T-cell (primary cell): ENCODE measurements at regions not wholly inside any gene's neighbourhood (a gene's known extent, or its start where the extent isn't known, plus 50 kb on each side); places are given as distances from the start of the nearest gene placed in this dataset.

ENCODE experiments used
- ATAC-seq, 4 experiments: fragments of 200-7000 bp in 3 of 4; fragments of 150-1000 bp in 1 of 4; cut with Tn5 transposase; replicated peaks in 1 of 4; 1 replicate in 3 of 4; 2 replicates in 1 of 4; pipeline ENCODE4 v1.10.0; 2021; ENCODE audit warnings: moderate library complexity in 3 of 4, mild to moderate bottlenecking in 2 of 4, moderate number of reproducible peaks in 1 of 4
- CTCF ChIA-PET, 2 donors: fragments of 300-600 bp; sonication (Branson Sonifier 250); formaldehyde crosslinking; loops; one replicate each; lab custom pipeline; 2022; ENCODE audit warnings: antibody characterized with exemption in 2 of 2; lab: Charles Lee
- POLR2A ChIA-PET, 2 donors: fragments of 300-600 bp; sonication (Branson Sonifier 250); formaldehyde crosslinking; loops; one replicate each; lab custom pipeline; 2022; ENCODE audit warnings: antibody characterized with exemption in 2 of 2; lab: Charles Lee
- DNase-seq, 35 experiments: peaks; one replicate each; pipeline versions ENCODE4 v3.0.0 to v3.0.0-alpha.2; 2013 to 2023
- H3K27ac ChIP-seq: one replicate; pipeline ENCODE4 v1.5.1; 2013; ENCODE audit warnings: low read length
- H3K27me3 ChIP-seq, 2 experiments: replicated peaks in 1 of 2; 1 replicate in 1 of 2; 2 replicates in 1 of 2; pipeline versions ENCODE4 v1.6.1 to v1.7.0; 2013; ENCODE audit warnings: low read length in 1 of 2, mixed read lengths in 1 of 2; ENCODE audit not compliant: control insufficient read depth in 2 of 2, insufficient read depth in 2 of 2; ENCODE audit errors: extremely low read depth in 1 of 2
- H3K36me3 ChIP-seq, 2 donors: 1 replicate in 1 of 2; 2 replicates in 1 of 2; pipeline versions ENCODE4 v1.6.1 to v1.7.0; 2013; ENCODE audit warnings: low read length in 1 of 2; ENCODE audit not compliant: control insufficient read depth in 2 of 2, insufficient read depth in 1 of 2; ENCODE audit errors: extremely low read depth in 1 of 2
- H3K4me1 ChIP-seq, 2 experiments: 1 replicate in 1 of 2; 2 replicates in 1 of 2; pipeline versions ENCODE4 v1.6.1 to v1.7.0; 2013; ENCODE audit warnings: low read length in 2 of 2, mixed read lengths in 1 of 2; ENCODE audit not compliant: insufficient read depth in 2 of 2, control insufficient read depth in 1 of 2; ENCODE audit errors: extremely low read depth in 1 of 2
- H3K4me3 ChIP-seq, 2 donors: 1 replicate in 1 of 2; 2 replicates in 1 of 2; pipeline versions ENCODE4 v1.5.1 to v1.7.0; 2013; ENCODE audit warnings: mild to moderate bottlenecking in 2 of 2, low read length in 1 of 2, moderate library complexity in 1 of 2; ENCODE audit not compliant: control insufficient read depth in 1 of 2; ENCODE audit errors: extremely low read depth in 1 of 2
- H3K9me3 ChIP-seq: 2 replicates; pipeline ENCODE4 v1.7.0; 2013
- H3K27ac Mint-ChIP-seq, 2 donors: one replicate each; pipeline ENCODE4 v1.8.0; 2020 to 2021; ENCODE audit warnings: mild to moderate bottlenecking in 2 of 2, mixed read lengths in 2 of 2
- H3K27me3 Mint-ChIP-seq, 2 donors: one replicate each; pipeline ENCODE4 v1.8.0; 2021 to 2022; ENCODE audit warnings: mixed read lengths in 2 of 2
- H3K36me3 Mint-ChIP-seq: one replicate; pipeline ENCODE4 v1.8.0; 2021; ENCODE audit warnings: mixed read lengths
- H3K4me1 Mint-ChIP-seq, 3 donors: one replicate each; pipeline ENCODE4 v1.8.0; 2020 to 2022; ENCODE audit warnings: mixed read lengths in 3 of 3, mild to moderate bottlenecking in 1 of 3
- H3K4me3 Mint-ChIP-seq, 3 donors: one replicate each; pipeline ENCODE4 v1.8.0; 2020 to 2022; ENCODE audit warnings: mild to moderate bottlenecking in 3 of 3, mixed read lengths in 3 of 3, moderate library complexity in 3 of 3
- H3K9me3 Mint-ChIP-seq, 3 donors: one replicate each; pipeline ENCODE4 v1.8.0; 2020 to 2022; ENCODE audit warnings: mixed read lengths in 3 of 3
- WGBS: methylation state at CpG from one replicate; pipeline ENCODE4 v1.1.5; 2013; ENCODE audit warnings: missing lambda C conversion rate; ENCODE audit not compliant: insufficient coverage; 5-methylcytosine and 5-hydroxymethylcytosine counted together

GRCh38 chr18:27636576-27637085 lies 451.5 kb upstream of the CHST9 start:
- DNase-seq (no peak), ATAC-seq (no peak)
- Mint-ChIP-seq H3K9me3 (peaks cover 0 to 15% (median 6%) of the 10 kb centered on the region in 3 donors), H3K27ac (no peak overlapping the region), H3K36me3 (no peaks in the 10 kb centered on the region), H3K4me1 (no peaks in the 10 kb centered on the region), H3K4me3 (no peak overlapping the region), H3K27me3 (no peaks in the 10 kb centered on the region)
- no peaks in the 10 kb centered on the region for H3K9me3 ChIP-seq
- H3K27me3 ChIP-seq: no peaks in the 10 kb centered on the region
- no peaks in the 10 kb centered on the region for H3K36me3 ChIP-seq
- 33% methylated on average over 1 of the region's 9 CpGs for WGBS
- H3K4me3 ChIP-seq: no peak overlapping the region
- CTCF ChIA-PET: no interaction called here
- H3K4me1 ChIP-seq: no peaks in the 10 kb centered on the region
- no peak overlapping the region for H3K27ac ChIP-seq
- POLR2A ChIA-PET: no interaction called here

GRCh38 chr18:27632706-27633105 lies 447.6 kb upstream of the CHST9 start:
- no peak overlapping the region for H3K4me3 ChIP-seq
- CTCF ChIA-PET: no interaction called here
- Mint-ChIP-seq H3K9me3 (peaks cover 0 to 10% (median 0%) of the 10 kb centered on the region in 3 donors), H3K4me1 (no peaks in the 10 kb centered on the region), H3K27me3 (no peaks in the 10 kb centered on the region), H3K4me3 (no peak overlapping the region), H3K27ac (no peak overlapping the region), H3K36me3 (no peaks in the 10 kb centered on the region)
- WGBS: 62% methylated on average over 1 of the region's 1 CpG
- no peaks in the 10 kb centered on the region for H3K9me3 ChIP-seq
- POLR2A ChIA-PET: no interaction called here
- no peak overlapping the region for H3K27ac ChIP-seq
- H3K36me3 ChIP-seq: no peaks in the 10 kb centered on the region
- no peaks in the 10 kb centered on the region for H3K4me1 ChIP-seq
- ATAC-seq: no peak
- no peaks in the 10 kb centered on the region for H3K27me3 ChIP-seq
- no peak for DNase-seq

- H3K27me3 Mint-ChIP-seq: no peaks in the 10 kb centered on the region
- DNase-seq (no peak), ATAC-seq (no peak)
- H3K4me1 Mint-ChIP-seq: no peaks in the 10 kb centered on the region
- ChIA-PET CTCF (no interaction called here), POLR2A (no interaction called here)
- H3K4me3 Mint-ChIP-seq: no peak overlapping the region
- no peaks in the 10 kb centered on the region for H3K9me3 ChIP-seq
- H3K36me3 Mint-ChIP-seq: no peaks in the 10 kb centered on the region
- H3K27me3 ChIP-seq: no peaks in the 10 kb centered on the region
- H3K4me3 ChIP-seq: no peak overlapping the region
- no peak overlapping the region for H3K27ac ChIP-seq
- no peaks in the 10 kb centered on the region for H3K36me3 ChIP-seq
- no peak overlapping the region for H3K27ac Mint-ChIP-seq
- H3K4me1 ChIP-seq: no peaks in the 10 kb centered on the region
- H3K9me3 Mint-ChIP-seq: no peaks in the 10 kb centered on the region
- 64% methylated on average over 3 of the region's 4 CpGs for WGBS
Observed at GRCh38 chr18:27627927-27628326, 442.8 kb upstream of the CHST9 start.

GRCh38 chr18:27621236-27621890 lies 436.3 kb upstream of the CHST9 start:
- H3K9me3 Mint-ChIP-seq: peaks cover 0 to 9% (median 6%) of the 10 kb centered on the region in 3 donors
- no peak overlapping the region for H3K4me3 Mint-ChIP-seq
- H3K27me3 Mint-ChIP-seq: no peaks in the 10 kb centered on the region
- Histone ChIP-seq H3K4me1 (no peaks in the 10 kb centered on the region), H3K9me3 (no peaks in the 10 kb centered on the region), H3K27me3 (no peaks in the 10 kb centered on the region), H3K27ac (no peak overlapping the region), H3K36me3 (no peaks in the 10 kb centered on the region), H3K4me3 (no peak overlapping the region)
- no peaks in the 10 kb centered on the region for H3K36me3 Mint-ChIP-seq
- no peak for ATAC-seq
- no peaks in the 10 kb centered on the region for H3K4me1 Mint-ChIP-seq
- WGBS: no CpG with 5 or more reads among the region's 2 CpGs
- CTCF ChIA-PET: no interaction called here
- DNase-seq: no peak
- POLR2A ChIA-PET: no interaction called here
- no peak overlapping the region for H3K27ac Mint-ChIP-seq

GRCh38 chr18:27619906-27620305 lies 434.8 kb upstream of the CHST9 start:
- Histone ChIP-seq H3K27me3 (no peaks in the 10 kb centered on the region), H3K36me3 (no peaks in the 10 kb centered on the region), H3K4me3 (no peak overlapping the region), H3K9me3 (no peaks in the 10 kb centered on the region), H3K4me1 (no peaks in the 10 kb centered on the region), H3K27ac (no peak overlapping the region)
- H3K4me1 Mint-ChIP-seq: no peaks in the 10 kb centered on the region
- H3K9me3 Mint-ChIP-seq: peaks cover 0 to 9% (median 6%) of the 10 kb centered on the region in 3 donors
- no peaks in the 10 kb centered on the region for H3K27me3 Mint-ChIP-seq
- POLR2A ChIA-PET: no interaction called here
- no peak for DNase-seq
- H3K36me3 Mint-ChIP-seq: no peaks in the 10 kb centered on the region
- CTCF ChIA-PET: no interaction called here
- 96% methylated on average over 4 of the region's 4 CpGs for WGBS
- H3K4me3 Mint-ChIP-seq: no peak overlapping the region
- ATAC-seq: no peak
- no peak overlapping the region for H3K27ac Mint-ChIP-seq

- Histone ChIP-seq H3K27ac (no peak overlapping the region), H3K4me3 (no peak overlapping the region), H3K27me3 (no peaks in the 10 kb centered on the region), H3K4me1 (no peaks in the 10 kb centered on the region), H3K36me3 (no peaks in the 10 kb centered on the region), H3K9me3 (no peaks in the 10 kb centered on the region)
- Mint-ChIP-seq H3K27me3 (no peaks in the 10 kb centered on the region), H3K4me1 (no peaks in the 10 kb centered on the region), H3K9me3 (peaks cover 0 to 9% (median 6%) of the 10 kb centered on the region in 3 donors), H3K27ac (no peak overlapping the region), H3K36me3 (no peaks in the 10 kb centered on the region), H3K4me3 (no peak overlapping the region)
- DNase-seq (no peak), ATAC-seq (no peak)
- POLR2A ChIA-PET: no interaction called here
- CTCF ChIA-PET: no interaction called here
- WGBS: 93% methylated on average over 2 of the region's 6 CpGs
Observed at GRCh38 chr18:27619090-27619772, 434.1 kb upstream of the CHST9 start.
